SU-DHL-6 (cell line): ENCODE measurements at regions not wholly inside any gene's neighbourhood (a gene's known extent, or its start where the extent isn't known, plus 50 kb on each side); places are given as distances from the start of the nearest gene placed in this dataset.

ENCODE experiments used
- H2AFZ ChIP-seq: fragments of 200-600 bp; sonication (generic); 2 replicates; pipeline ENCODE4 v1.6.1; 2014; ENCODE audit warnings: low read depth, mild to moderate bottlenecking, moderate library complexity, mixed read lengths, antibody characterized with exemption, low read length; ENCODE audit not compliant: severe bottlenecking
- H3F3A ChIP-seq: fragments of 200-600 bp; shearing (Covaris generic); 2 replicates; pipeline ENCODE4 v1.6.0; 2016; ENCODE audit warnings: antibody characterized with exemption, mild to moderate bottlenecking; ENCODE audit not compliant: insufficient read depth
- H3K27ac ChIP-seq: fragments of 200-600 bp; sonication (generic); 2 replicates; pipeline ENCODE4 v1.5.1; 2016; ENCODE audit warnings: low read depth, mild to moderate bottlenecking, low read length, moderate library complexity, mixed read lengths
- H3K27me3 ChIP-seq: fragments of 200-600 bp; sonication (generic), shearing (Covaris generic); 2 replicates; pipeline ENCODE4 v1.6.0; 2014; ENCODE audit warnings: mild to moderate bottlenecking, low read length
- H3K36me3 ChIP-seq: fragments of 200-600 bp; sonication (generic); 2 replicates; pipeline ENCODE4 v1.6.1; 2014; ENCODE audit warnings: mild to moderate bottlenecking, low read length, mixed read lengths
- H3K4me2 ChIP-seq: fragments of 300-600, 200-600 bp; shearing (Covaris generic), sonication (generic); 2 replicates; pipeline ENCODE4 v1.6.0; 2014; ENCODE audit warnings: low read length, low read depth, mild to moderate bottlenecking; ENCODE audit not compliant: poor library complexity, severe bottlenecking
- H3K4me3 ChIP-seq: fragments of 200-600 bp; sonication (generic); 2 replicates; pipeline ENCODE4 v1.5.1; 2014; ENCODE audit warnings: antibody characterized with exemption, low read length, mild to moderate bottlenecking, mixed read lengths; ENCODE audit not compliant: insufficient read depth, poor library complexity, severe bottlenecking
- H3K79me2 ChIP-seq: fragments of 200-600 bp; sonication (generic); 2 replicates; pipeline ENCODE4 v1.6.1; 2014; ENCODE audit warnings: mild to moderate bottlenecking, low read length, moderate library complexity; ENCODE audit not compliant: insufficient read depth
- H3K9ac ChIP-seq: fragments of 200-600 bp; sonication (generic); 2 replicates; pipeline ENCODE4 v1.7.0; 2014; ENCODE audit warnings: mild to moderate bottlenecking, low read length
- H3K9me2 ChIP-seq: fragments of 200-600 bp; sonication (generic); replicated peaks from 2 replicates; pipeline ENCODE4 v1.6.1; 2014; ENCODE audit warnings: low read length; ENCODE audit not compliant: insufficient read depth
- H3K9me3 ChIP-seq: fragments of 200-600 bp; sonication (generic); 2 replicates; pipeline ENCODE4 v1.6.1; 2014; ENCODE audit warnings: low read length, mixed read lengths; ENCODE audit not compliant: insufficient read depth
- H4K20me1 ChIP-seq: fragments of 200-600 bp; sonication (generic); 2 replicates; pipeline ENCODE4 v1.6.1; 2014; ENCODE audit warnings: low read depth, mild to moderate bottlenecking, antibody characterized with exemption, low read length, moderate library complexity, mixed read lengths
- CTCF ChIP-seq: fragments of 200-600 bp; sonication (generic); IDR thresholded peaks from one replicate; pipeline ENCODE4 v1.5.1; 2017; ENCODE audit warnings: antibody characterized with exemption, mild to moderate bottlenecking, low read length, moderate library complexity; ENCODE audit not compliant: insufficient read depth, poor library complexity, severe bottlenecking
- EZH2phosphoT487 ChIP-seq: fragments of 200-600 bp; sonication (generic), shearing (Covaris generic); conservative IDR thresholded peaks from 2 replicates; pipeline ENCODE4 v1.6.1; 2018; ENCODE audit warnings: mild to moderate bottlenecking, antibody characterized with exemption, low read length, moderate library complexity, mixed read lengths

DNA sequence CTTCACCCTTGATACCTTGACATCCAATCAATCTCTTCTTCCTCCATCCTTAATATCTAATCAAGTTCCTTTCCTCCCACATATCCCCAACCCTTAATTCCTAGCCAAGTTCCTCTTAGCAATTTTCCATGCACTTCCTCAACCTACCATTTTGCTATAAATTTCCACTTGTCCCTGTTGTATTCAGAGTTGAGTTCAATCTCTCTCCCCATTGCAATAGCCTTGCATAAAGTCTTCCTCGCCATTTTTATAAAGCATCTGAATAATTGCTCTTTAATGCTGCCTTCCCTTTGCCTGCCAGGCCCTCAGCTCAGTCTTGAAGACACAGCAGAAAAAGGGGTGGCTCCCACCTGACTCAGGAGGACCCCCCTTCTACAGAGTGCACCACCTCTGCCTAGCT is 390.3 kb downstream of the HHIPL2 start:
- no peak overlapping the region for H2AFZ ChIP-seq
- no peaks in the 10 kb centered on the region for H3K27me3 ChIP-seq
- no peaks in the 10 kb centered on the region for H3K36me3 ChIP-seq
- H3K9me3 ChIP-seq, result no peaks in the 10 kb centered on the region
- no peak overlapping the region for H3K4me3 ChIP-seq
- no peaks in the 10 kb centered on the region for H3K9me2 ChIP-seq
- TF ChIP-seq CTCF (no peak), EZH2phosphoT487 (no peak)
- H3K4me2 ChIP-seq, result no peak overlapping the region
- no peaks in the 10 kb centered on the region for H3F3A ChIP-seq
- no peak overlapping the region for H3K9ac ChIP-seq
- no peaks in the 10 kb centered on the region for H3K79me2 ChIP-seq
- no peaks in the 10 kb centered on the region for H4K20me1 ChIP-seq
- H3K27ac ChIP-seq, result no peak overlapping the region

GRCh38 chr1:222140206-222140605 is 398.3 kb upstream of the DUSP10 start:
- H3K27ac ChIP-seq, result no peak overlapping the region
- no peak overlapping the region for H2AFZ ChIP-seq
- H3K9me3 ChIP-seq, result no peaks in the 10 kb centered on the region
- H3K9me2 ChIP-seq, result no peaks in the 10 kb centered on the region
- no peaks in the 10 kb centered on the region for H3K79me2 ChIP-seq
- H3K4me3 ChIP-seq, result no peak overlapping the region
- H3K4me2 ChIP-seq, result no peak overlapping the region
- H3F3A ChIP-seq, result no peaks in the 10 kb centered on the region
- TF ChIP-seq CTCF (no peak), EZH2phosphoT487 (no peak)
- H3K9ac ChIP-seq, result no peak overlapping the region
- H4K20me1 ChIP-seq, result no peaks in the 10 kb centered on the region
- H3K36me3 ChIP-seq, result no peaks in the 10 kb centered on the region
- no peaks in the 10 kb centered on the region for H3K27me3 ChIP-seq

GRCh38 chr1:222138095-222138494 is 396.2 kb upstream of the DUSP10 start:
- Histone ChIP-seq H3K4me2 (no peak overlapping the region), H3K9ac (no peak overlapping the region), H3K4me3 (no peak overlapping the region), H2AFZ (no peak overlapping the region), H3K79me2 (no peaks in the 10 kb centered on the region), H3K27ac (no peak overlapping the region), H4K20me1 (no peaks in the 10 kb centered on the region), H3K9me2 (no peaks in the 10 kb centered on the region), H3K36me3 (no peaks in the 10 kb centered on the region), H3K27me3 (no peaks in the 10 kb centered on the region), H3K9me3 (no peaks in the 10 kb centered on the region), H3F3A (no peaks in the 10 kb centered on the region)
- TF ChIP-seq CTCF (no peak), EZH2phosphoT487 (no peak)

GRCh38 chr1:222136869-222137268 is 395.0 kb upstream of the DUSP10 start:
- no peak overlapping the region for H2AFZ ChIP-seq
- H3K36me3 ChIP-seq, result no peaks in the 10 kb centered on the region
- H3K9me3 ChIP-seq, result no peaks in the 10 kb centered on the region
- no peaks in the 10 kb centered on the region for H4K20me1 ChIP-seq
- no peak overlapping the region for H3K9ac ChIP-seq
- no peaks in the 10 kb centered on the region for H3K79me2 ChIP-seq
- TF ChIP-seq EZH2phosphoT487 (no peak), CTCF (no peak)
- H3K27ac ChIP-seq, result no peak overlapping the region
- H3K4me3 ChIP-seq, result no peak overlapping the region
- no peaks in the 10 kb centered on the region for H3K27me3 ChIP-seq
- H3K9me2 ChIP-seq, result no peaks in the 10 kb centered on the region
- no peak overlapping the region for H3K4me2 ChIP-seq
- H3F3A ChIP-seq, result no peaks in the 10 kb centered on the region
